A673 (cell line): ENCODE measurements at regions not wholly inside any gene's neighbourhood (a gene's known extent, or its start where the extent isn't known, plus 50 kb on each side); places are given as distances from the start of the nearest gene placed in this dataset.

ENCODE experiments used
- BruUV-seq: library from RNA; stranded (reverse); fragments of 400-500 nt; replicated peaks from 2 replicates; lab custom pipeline; 2021; lab: Mats Ljungman, UMichigan
- CTCF ChIA-PET: fragments of 300-600 bp; sonication (Branson Sonifier 250); formaldehyde crosslinking; loops from one replicate; lab custom pipeline; 2022; ENCODE audit warnings: antibody characterized with exemption; lab: Charles Lee
- POLR2A ChIA-PET: fragments of 300-600 bp; sonication (Branson Sonifier 250); formaldehyde crosslinking; loops from one replicate; lab custom pipeline; 2022; ENCODE audit warnings: antibody characterized with exemption; ENCODE audit not compliant: low non-redundant PET; lab: Charles Lee
- DNase-seq: peaks from one replicate; pipeline ENCODE4 v3.0.0-alpha.2; 2015; ENCODE audit warnings: low spot score
- H3K27ac ChIP-seq: fragments of 200-600 bp; sonication (generic); 2 replicates; pipeline ENCODE4 v1.5.1; 2016; ENCODE audit warnings: mixed run types, low read depth, mild to moderate bottlenecking, mixed read lengths, antibody characterized with exemption, low read length; ENCODE audit not compliant: poor library complexity, severe bottlenecking
- H3K27me3 ChIP-seq: fragments of 200-600 bp; sonication (generic); replicated peaks from 2 replicates; pipeline ENCODE4 v1.6.1; 2017; ENCODE audit warnings: mixed run types, low read depth, mild to moderate bottlenecking, mixed read lengths, antibody characterized with exemption, low read length; ENCODE audit not compliant: insufficient read depth, poor library complexity
- H3K36me3 ChIP-seq: fragments of 200-600 bp; sonication (generic); 2 replicates; pipeline ENCODE4 v1.6.1; 2016; ENCODE audit warnings: mixed run types, mild to moderate bottlenecking, mixed read lengths, antibody characterized with exemption, low read length; ENCODE audit not compliant: insufficient read depth, poor library complexity, severe bottlenecking
- H3K4me1 ChIP-seq: fragments of 200-600 bp; sonication (generic); 2 replicates; pipeline ENCODE4 v1.6.1; 2017; ENCODE audit warnings: mixed run types, mild to moderate bottlenecking, mixed read lengths, antibody characterized with exemption, low read length; ENCODE audit not compliant: insufficient read depth, poor library complexity, severe bottlenecking
- H3K4me3 ChIP-seq: fragments of 200-600 bp; sonication (generic); 2 replicates; pipeline ENCODE4 v1.5.1; 2016; ENCODE audit warnings: low read depth, mixed run types, mild to moderate bottlenecking, mixed read lengths, low read length; ENCODE audit not compliant: poor library complexity, severe bottlenecking
- H3K9me3 ChIP-seq: fragments of 200-600 bp; sonication (generic); 2 replicates; pipeline ENCODE4 v1.6.1; 2016; ENCODE audit warnings: mixed run types, low read depth, mild to moderate bottlenecking, mixed read lengths, antibody characterized with exemption, low read length; ENCODE audit not compliant: poor library complexity, severe bottlenecking
- CTCF ChIP-seq: fragments of 300-800, 200-600 bp; sonication (generic); conservative IDR thresholded peaks from 2 replicates; pipeline ENCODE4 v1.5.1; 2017; ENCODE audit warnings: low read depth, mild to moderate bottlenecking, antibody characterized with exemption, low read length, moderate library complexity, mixed read lengths
- EZH2 ChIP-seq: fragments of 200-600 bp; sonication (generic); IDR thresholded peaks from 2 replicates; pipeline ENCODE4 v1.6.1; 2017; ENCODE audit warnings: borderline replicate concordance, low read depth, mild to moderate bottlenecking, mixed read lengths, antibody characterized with exemption, low read length; ENCODE audit not compliant: poor library complexity, severe bottlenecking
- intact Hi-C: fragments of 100-400 bp; cut with micrococcal nuclease; formaldehyde crosslinking; loops from one replicate; pipeline ENCODE4 v1.10.0; 2022; ENCODE audit not compliant: unreplicated experiment

- intact Hi-C loops = no loop called here
- POLR2A ChIA-PET = no interaction called here
- DNase-seq = no peak
- CTCF ChIA-PET = no interaction called here
- no peak overlapping the region for H3K4me3 ChIP-seq
- H3K36me3 ChIP-seq = no peaks in the 10 kb centered on the region
- no peaks in the 10 kb centered on the region for H3K27me3 ChIP-seq
- no peaks in the 10 kb centered on the region for H3K4me1 ChIP-seq
- no TSS peak for BruUV-seq
- H3K27ac ChIP-seq = no peak overlapping the region
- no peaks in the 10 kb centered on the region for H3K9me3 ChIP-seq
- no peak for TF ChIP-seq CTCF
- TF ChIP-seq EZH2 = no peak
These were observed 630.3 kb upstream of the POT1 start for GRCh38 chr7:125559921-125560320.

- BruUV-seq = no TSS peak
These were observed 626.3 kb upstream of the POT1 start for GRCh38 chr7:125555916-125556315.

GRCh38 chr7:125551008-125551407 lies 621.4 kb upstream of the POT1 start:
- no peaks in the 10 kb centered on the region for H3K9me3 ChIP-seq
- H3K4me1 ChIP-seq = no peaks in the 10 kb centered on the region
- H3K27me3 ChIP-seq = no peaks in the 10 kb centered on the region
- ChIA-PET POLR2A (no interaction called here), CTCF (no interaction called here)
- H3K27ac ChIP-seq = no peak overlapping the region
- no peaks in the 10 kb centered on the region for H3K36me3 ChIP-seq
- no peak for DNase-seq
- no peak overlapping the region for H3K4me3 ChIP-seq
- BruUV-seq = no TSS peak
- intact Hi-C loops = no loop called here
- TF ChIP-seq EZH2 (no peak), CTCF (no peak)

More at GRCh38 chr7:125555916-125556315, 626.3 kb upstream of the POT1 start:
- DNase-seq = no peak
- Histone ChIP-seq H3K27me3 (no peaks in the 10 kb centered on the region), H3K27ac (no peak overlapping the region), H3K4me1 (no peaks in the 10 kb centered on the region), H3K4me3 (no peak overlapping the region), H3K36me3 (no peaks in the 10 kb centered on the region), H3K9me3 (no peaks in the 10 kb centered on the region)
- CTCF ChIA-PET = no interaction called here
- intact Hi-C loops = no loop called here
- TF ChIP-seq CTCF = no peak
- POLR2A ChIA-PET = no interaction called here
